Bronchial epithelial cell (primary cell): ENCODE measurements at regions not wholly inside any gene's neighbourhood (a gene's known extent, or its start where the extent isn't known, plus 50 kb on each side); places are given as distances from the start of the nearest gene placed in this dataset.

Source experiments
- DNase-seq: peaks from one replicate; pipeline ENCODE4 v3.0.0-alpha.2; 2010; ENCODE audit warnings: low read depth
- FAIRE-seq: peaks from 2 replicates; lab custom pipeline; 2011; peaks lifted over from hg19 to GRCh38; lab: Jason Lieb, UNC
- H3K27me3 ChIP-seq: 2 replicates; pipeline ENCODE4 v1.5.1; 2011; ENCODE audit warnings: low read length; ENCODE audit not compliant: control insufficient read depth, insufficient read depth
- H3K36me3 ChIP-seq: 2 replicates; pipeline ENCODE4 v1.5.1; 2011; ENCODE audit warnings: low read length; ENCODE audit not compliant: control insufficient read depth, insufficient read depth
- H3K4me3 ChIP-seq: 2 replicates; pipeline ENCODE4 v1.5.1; 2011; ENCODE audit warnings: mild to moderate bottlenecking, low read depth, low read length, control low read depth
- CTCF ChIP-seq: IDR thresholded peaks from 2 replicates; pipeline ENCODE4 v1.5.1; 2011; ENCODE audit warnings: mild to moderate bottlenecking, moderate library complexity, low read length, control low read depth, inconsistent platforms; ENCODE audit not compliant: insufficient read depth, severe bottlenecking

- no peaks in the 10 kb centered on the region for H3K27me3 ChIP-seq
- no peak for FAIRE-seq
- no peak overlapping the region for H3K4me3 ChIP-seq
- H3K36me3 ChIP-seq: no peaks in the 10 kb centered on the region
- TF ChIP-seq CTCF: no peak
- DNase-seq: no peak
These were observed 113.1 kb upstream of the PTPN1 start for GRCh38 chr20:50397058-50397457.

- Histone ChIP-seq H3K4me3 (no peak overlapping the region), H3K27me3 (no peaks in the 10 kb centered on the region), H3K36me3 (no peaks in the 10 kb centered on the region)
- FAIRE-seq (no peak), DNase-seq (no peak)
- no peak for TF ChIP-seq CTCF
These were observed 112.1 kb upstream of the PTPN1 start for GRCh38 chr20:50398064-50398463.

- no peaks in the 10 kb centered on the region for H3K27me3 ChIP-seq
- TF ChIP-seq CTCF: no peak
- H3K36me3 ChIP-seq: no peaks in the 10 kb centered on the region
- no peak for FAIRE-seq
- no peak overlapping the region for H3K4me3 ChIP-seq
- DNase-seq: no peak
These were observed 111.7 kb upstream of the PTPN1 start for GRCh38 chr20:50398471-50398820.

GRCh38 chr20:50398821-50399554 is 111.2 kb upstream of the PTPN1 start:
- no peak for FAIRE-seq

GRCh38 chr20:50399555-50399916 is 110.6 kb upstream of the PTPN1 start:
- H3K36me3 ChIP-seq: no peaks in the 10 kb centered on the region
- peaks cover 2% of the 10 kb centered on the region for H3K27me3 ChIP-seq

More at GRCh38 chr20:50398821-50399554, 111.2 kb upstream of the PTPN1 start:
- DNase-seq: no peak
- Histone ChIP-seq H3K27me3 (no peaks in the 10 kb centered on the region), H3K36me3 (no peaks in the 10 kb centered on the region), H3K4me3 (no peak overlapping the region)
- TF ChIP-seq CTCF: no peak

More at GRCh38 chr20:50399555-50399916, 110.6 kb upstream of the PTPN1 start:
- FAIRE-seq (no peak), DNase-seq (no peak)
- no peak overlapping the region for H3K4me3 ChIP-seq
- TF ChIP-seq CTCF: no peak
